Nephron (organoid): ENCODE measurements at regions not wholly inside any gene's neighbourhood (a gene's known extent, or its start where the extent isn't known, plus 50 kb on each side); places are given as distances from the start of the nearest gene placed in this dataset.

Experiments
- H3K27ac Mint-ChIP-seq, 3 experiments: 2 replicates each; pipeline ENCODE4 v1.8.0; 2020; ENCODE audit warnings: mixed read lengths in 3 of 3, mild to moderate bottlenecking in 2 of 3, moderate library complexity in 1 of 3
- H3K27me3 Mint-ChIP-seq: 2 replicates; pipeline ENCODE4 v1.8.0; 2021; ENCODE audit warnings: low read depth, mild to moderate bottlenecking, moderate library complexity, mixed read lengths
- H3K36me3 Mint-ChIP-seq: 2 replicates; pipeline ENCODE4 v1.8.0; 2020; ENCODE audit warnings: low read depth, mixed read lengths
- H3K4me1 Mint-ChIP-seq: 2 replicates; pipeline ENCODE4 v1.8.0; 2020; ENCODE audit warnings: mixed read lengths
- H3K4me3 Mint-ChIP-seq, 3 experiments: 2 replicates each; pipeline ENCODE4 v1.8.0; 2020; ENCODE audit warnings: mild to moderate bottlenecking in 3 of 3, mixed read lengths in 3 of 3, moderate library complexity in 2 of 3
- H3K9me3 Mint-ChIP-seq: 2 replicates; pipeline ENCODE4 v1.8.0; 2020; ENCODE audit warnings: mixed read lengths
- CTCF ChIP-seq, 3 experiments: fragments of 200-600 bp; sonication (generic); IDR thresholded peaks; one replicate each; pipeline ENCODE4 v1.5.0; 2021; ENCODE audit warnings: antibody characterized with exemption in 3 of 3; ENCODE audit not compliant: unreplicated experiment in 3 of 3

GRCh38 chr18:44562986-44563385, 117.7 kb upstream of the SETBP1 start:
- H3K27me3 Mint-ChIP-seq, result no peaks in the 10 kb centered on the region
- peaks cover 20% of the 10 kb centered on the region for H3K4me1 Mint-ChIP-seq
- no peak overlapping the region for H3K27ac Mint-ChIP-seq
- no peak for TF ChIP-seq CTCF (IDR thresholded peaks at IDR 0.05; ENCODE audit: unreplicated experiment in 3 of 3)
- no peak overlapping the region for H3K4me3 Mint-ChIP-seq
- no peaks in the 10 kb centered on the region for H3K36me3 Mint-ChIP-seq
- no peaks in the 10 kb centered on the region for H3K9me3 Mint-ChIP-seq

GRCh38 chr18:44564922-44565321, 115.8 kb upstream of the SETBP1 start:
- H3K4me1 Mint-ChIP-seq, result peaks cover 2% of the 10 kb centered on the region
- no peak overlapping the region for H3K4me3 Mint-ChIP-seq
- no peak overlapping the region for H3K27ac Mint-ChIP-seq
- H3K9me3 Mint-ChIP-seq, result no peaks in the 10 kb centered on the region
- no peak for TF ChIP-seq CTCF (IDR thresholded peaks at IDR 0.05; ENCODE audit: unreplicated experiment in 3 of 3)
- H3K27me3 Mint-ChIP-seq, result no peaks in the 10 kb centered on the region
- no peaks in the 10 kb centered on the region for H3K36me3 Mint-ChIP-seq

GRCh38 chr18:44568342-44568741, 112.3 kb upstream of the SETBP1 start:
- no peak for TF ChIP-seq CTCF (IDR thresholded peaks at IDR 0.05; ENCODE audit: unreplicated experiment in 3 of 3)
- Mint-ChIP-seq H3K27ac (no peak overlapping the region), H3K9me3 (no peaks in the 10 kb centered on the region), H3K4me3 (no peak overlapping the region), H3K27me3 (no peaks in the 10 kb centered on the region), H3K4me1 (no peaks in the 10 kb centered on the region), H3K36me3 (no peaks in the 10 kb centered on the region)

GRCh38 chr18:44568986-44569385, 111.7 kb upstream of the SETBP1 start:
- no peaks in the 10 kb centered on the region for H3K4me1 Mint-ChIP-seq
- H3K9me3 Mint-ChIP-seq, result no peaks in the 10 kb centered on the region
- no peak overlapping the region for H3K4me3 Mint-ChIP-seq
- no peaks in the 10 kb centered on the region for H3K27me3 Mint-ChIP-seq
- H3K27ac Mint-ChIP-seq, result no peak overlapping the region
- no peaks in the 10 kb centered on the region for H3K36me3 Mint-ChIP-seq
- TF ChIP-seq CTCF (IDR thresholded peaks at IDR 0.05; ENCODE audit: unreplicated experiment in 3 of 3), result no peak

- no peak for TF ChIP-seq CTCF (IDR thresholded peaks at IDR 0.05; ENCODE audit: unreplicated experiment in 3 of 3)
- H3K9me3 Mint-ChIP-seq, result no peaks in the 10 kb centered on the region
- peaks cover 2% of the 10 kb centered on the region for H3K27me3 Mint-ChIP-seq
- no peaks in the 10 kb centered on the region for H3K36me3 Mint-ChIP-seq
- H3K4me3 Mint-ChIP-seq, result no peak overlapping the region
- H3K4me1 Mint-ChIP-seq, result no peaks in the 10 kb centered on the region
- no peak overlapping the region for H3K27ac Mint-ChIP-seq
Observed at GRCh38 chr18:44569391-44570055, 111.2 kb upstream of the SETBP1 start.

- Mint-ChIP-seq H3K27me3 (peaks cover 3% of the 10 kb centered on the region), H3K27ac (no peak overlapping the region), H3K4me3 (no peak overlapping the region), H3K9me3 (no peaks in the 10 kb centered on the region), H3K4me1 (peaks cover 4% of the 10 kb centered on the region), H3K36me3 (no peaks in the 10 kb centered on the region)
- peak; percentile 33 to 57 (median 38) for TF ChIP-seq CTCF (IDR thresholded peaks at IDR 0.05; ENCODE audit: unreplicated experiment in 3 of 3)
Observed at GRCh38 chr18:44579028-44579702, 101.5 kb upstream of the SETBP1 start.
